Fibroblast of lung (primary cell): ENCODE measurements at regions not wholly inside any gene's neighbourhood (a gene's known extent, or its start where the extent isn't known, plus 50 kb on each side); places are given as distances from the start of the nearest gene placed in this dataset.

Source experiments
- CTCF ChIP-seq, 2 donors: IDR thresholded peaks in 1 of 2; conservative IDR thresholded peaks in 1 of 2; 1 replicate in 1 of 2; 2 replicates in 1 of 2; pipeline ENCODE4 v1.5.1; 2011 to 2012; ENCODE audit warnings: low read length in 2 of 2, control low read depth in 1 of 2, inconsistent platforms in 1 of 2, low read depth in 1 of 2, mild to moderate bottlenecking in 1 of 2
- EZH2 ChIP-seq: IDR thresholded peaks from 2 replicates; pipeline ENCODE4 v1.5.1; 2012; ENCODE audit warnings: low read length, control low read depth, mild to moderate bottlenecking; ENCODE audit errors: missing control alignments

- TF ChIP-seq CTCF (conservative IDR thresholded peaks at IDR 0.05 in 1 of 2, IDR thresholded peaks at IDR 0.05 in 1 of 2; ENCODE audit: low read depth in 1 of 2, low read length in 2 of 2) (no peak), EZH2 (no peak)
These were observed 53.2 kb upstream of the ZNF536 start for GRCh38 chr19:30318936-30319335.
